H9 (cell line): ENCODE measurements at regions not wholly inside any gene's neighbourhood (a gene's known extent, or its start where the extent isn't known, plus 50 kb on each side); places are given as distances from the start of the nearest gene placed in this dataset.

Source experiments
- DNase-seq: peaks from one replicate; pipeline ENCODE4 v3.0.0-alpha.2; 2017
- H2AFZ ChIP-seq: one replicate; pipeline ENCODE4 v1.6.1; 2013; ENCODE audit warnings: mild to moderate bottlenecking, low read length, control low read depth, moderate library complexity
- H2AK5ac ChIP-seq: 2 replicates; pipeline ENCODE4 v1.6.1; 2013; ENCODE audit warnings: low read length, control low read depth, mixed read lengths; ENCODE audit not compliant: insufficient read length
- H2BK120ac ChIP-seq: one replicate; pipeline ENCODE4 v1.6.1; 2013; ENCODE audit warnings: low read depth, mild to moderate bottlenecking, low read length, control low read depth, inconsistent platforms; ENCODE audit not compliant: poor library complexity, severe bottlenecking
- H2BK12ac ChIP-seq: 2 replicates; pipeline ENCODE4 v1.6.1; 2013; ENCODE audit warnings: low read length, control low read depth, mixed read lengths, low read depth; ENCODE audit not compliant: insufficient read length
- H2BK15ac ChIP-seq: 2 replicates; pipeline ENCODE4 v1.6.1; 2013; ENCODE audit warnings: low read depth, low read length, control low read depth
- H2BK20ac ChIP-seq: one replicate; pipeline ENCODE4 v1.6.1; 2013; ENCODE audit warnings: low read depth, mild to moderate bottlenecking, low read length, control low read depth, inconsistent platforms; ENCODE audit not compliant: poor library complexity, severe bottlenecking
- H2BK5ac ChIP-seq: 2 replicates; pipeline ENCODE4 v1.6.1; 2013; ENCODE audit warnings: low read length, control low read depth, mixed read lengths; ENCODE audit not compliant: insufficient read length
- H3K14ac ChIP-seq: 2 replicates; pipeline ENCODE4 v1.6.1; 2013; ENCODE audit warnings: low read length, control low read depth; ENCODE audit not compliant: insufficient read depth
- H3K18ac ChIP-seq: 2 replicates; pipeline ENCODE4 v1.6.1; 2013; ENCODE audit warnings: low read depth, mild to moderate bottlenecking, mixed read lengths, low read length, control low read depth; ENCODE audit not compliant: insufficient read length
- H3K23ac ChIP-seq: 2 replicates; pipeline ENCODE4 v1.6.1; 2013; ENCODE audit warnings: low read length, control low read depth, mixed read lengths, low read depth; ENCODE audit not compliant: insufficient read length
- H3K23me2 ChIP-seq: 2 replicates; pipeline ENCODE4 v1.6.1; 2013; ENCODE audit warnings: low read depth, mild to moderate bottlenecking, mixed read lengths, low read length, control low read depth; ENCODE audit not compliant: insufficient read length, poor library complexity, severe bottlenecking
- H3K27ac ChIP-seq: 2 replicates; pipeline ENCODE4 v1.5.1; 2013; ENCODE audit warnings: low read length, control low read depth, mixed read lengths, low read depth; ENCODE audit not compliant: insufficient read length
- H3K27me3 ChIP-seq: 2 replicates; pipeline ENCODE4 v1.6.1; 2013; ENCODE audit warnings: low read length, control low read depth, inconsistent platforms; ENCODE audit not compliant: insufficient read depth
- H3K4ac ChIP-seq: 2 replicates; pipeline ENCODE4 v1.6.1; 2013; ENCODE audit warnings: low read depth, mild to moderate bottlenecking, control low read depth, inconsistent platforms, low read length, moderate library complexity
- H3K4me1 ChIP-seq: 2 replicates; pipeline ENCODE4 v1.6.1; 2013; ENCODE audit warnings: low read length, control low read depth, inconsistent platforms; ENCODE audit not compliant: insufficient read depth
- H3K4me2 ChIP-seq: 2 replicates; pipeline ENCODE4 v1.6.1; 2013; ENCODE audit warnings: low read length, control low read depth, mixed read lengths; ENCODE audit not compliant: insufficient read length, insufficient read depth
- H3K56ac ChIP-seq: 2 replicates; pipeline ENCODE4 v1.6.1; 2013; ENCODE audit warnings: low read depth, mild to moderate bottlenecking, mixed read lengths, low read length, control low read depth; ENCODE audit not compliant: insufficient read length
- H3K79me1 ChIP-seq: 2 replicates; pipeline ENCODE4 v1.6.1; 2013; ENCODE audit warnings: low read depth, mild to moderate bottlenecking, moderate library complexity, low read length, control low read depth, inconsistent platforms; ENCODE audit not compliant: insufficient read depth, poor library complexity, severe bottlenecking
- H3K79me2 ChIP-seq: 2 replicates; pipeline ENCODE4 v1.6.1; 2013; ENCODE audit warnings: low read length, control low read depth, inconsistent platforms; ENCODE audit not compliant: insufficient read depth
- H3K9ac ChIP-seq: 2 replicates; pipeline ENCODE4 v1.6.1; 2013; ENCODE audit warnings: low read length, control low read depth, mixed read lengths; ENCODE audit not compliant: insufficient read length; ENCODE audit errors: extremely low read depth
- H3K9me3 ChIP-seq: one replicate; pipeline ENCODE4 v1.6.1; 2013; ENCODE audit warnings: low read depth, low read length, inconsistent platforms; ENCODE audit not compliant: control insufficient read depth
- H3T11ph ChIP-seq: one replicate; pipeline ENCODE4 v1.6.1; 2013; ENCODE audit warnings: mild to moderate bottlenecking, low read length, control low read depth, inconsistent platforms
- H4K20me1 ChIP-seq: one replicate; pipeline ENCODE4 v1.6.1; 2013; ENCODE audit not compliant: control insufficient read depth, insufficient read length, insufficient read depth
- H4K5ac ChIP-seq: 2 replicates; pipeline ENCODE4 v1.6.1; 2013; ENCODE audit warnings: low read depth, mild to moderate bottlenecking, mixed read lengths, low read length, control low read depth; ENCODE audit not compliant: insufficient read length
- H4K8ac ChIP-seq: replicated peaks from 2 replicates; pipeline ENCODE4 v1.6.1; 2013; ENCODE audit warnings: low read length, control low read depth, mixed read lengths, low read depth; ENCODE audit not compliant: insufficient read length
- H4K91ac ChIP-seq: 2 replicates; pipeline ENCODE4 v1.6.1; 2013; ENCODE audit warnings: low read depth, mild to moderate bottlenecking, moderate library complexity, mixed read lengths, low read length, control low read depth; ENCODE audit not compliant: insufficient read length
- H3K27ac Mint-ChIP-seq, 3 experiments: 2 replicates in 2 of 3; 3 replicates in 1 of 3; pipeline ENCODE4 v1.8.0; 2020 to 2021; ENCODE audit warnings: mixed read lengths in 3 of 3, mild to moderate bottlenecking in 1 of 3, moderate library complexity in 1 of 3
- H3K27me3 Mint-ChIP-seq: 2 replicates; pipeline ENCODE4 v1.8.0; 2021; ENCODE audit warnings: low read depth, mild to moderate bottlenecking, moderate library complexity, mixed read lengths
- H3K36me3 Mint-ChIP-seq, 3 experiments: 2 replicates in 2 of 3; 3 replicates in 1 of 3; pipeline ENCODE4 v1.8.0; 2020 to 2021; ENCODE audit warnings: low read depth in 3 of 3, mixed read lengths in 3 of 3; ENCODE audit not compliant: insufficient read depth in 1 of 3
- H3K4me1 Mint-ChIP-seq, 2 experiments: 2 replicates each; pipeline ENCODE4 v1.8.0; 2020; ENCODE audit warnings: mixed read lengths in 2 of 2
- H3K4me3 Mint-ChIP-seq, 2 experiments: 2 replicates in 1 of 2; 3 replicates in 1 of 2; pipeline ENCODE4 v1.8.0; 2020 to 2021; ENCODE audit warnings: mild to moderate bottlenecking in 2 of 2, mixed read lengths in 2 of 2, moderate library complexity in 1 of 2
- H3K9me3 Mint-ChIP-seq, 2 experiments: 2 replicates in 1 of 2; 3 replicates in 1 of 2; pipeline ENCODE4 v1.8.0; 2020; ENCODE audit warnings: mild to moderate bottlenecking in 2 of 2, mixed read lengths in 2 of 2, moderate library complexity in 1 of 2
- CTCF ChIP-seq: fragments of 200-600 bp; sonication (generic); conservative IDR thresholded peaks from 3 replicates; pipeline ENCODE4 v1.8.0; 2021; ENCODE audit warnings: antibody characterized with exemption, mild to moderate bottlenecking
- WGBS: extraction: QIAGEN DNeasy Blood & Tissue Kit; methylation state at CpG from one replicate; pipeline ENCODE4 v1.1.7; 2013; ENCODE audit warnings: missing lambda C conversion rate, low lambda C conversion rate, mixed read lengths; ENCODE audit not compliant: insufficient read length; ENCODE audit errors: extremely low coverage; 5-methylcytosine and 5-hydroxymethylcytosine counted together

- no peak for DNase-seq
- no peak overlapping the region for H2BK20ac ChIP-seq
- no peak overlapping the region for H2BK120ac ChIP-seq
- H3K23ac ChIP-seq: no peak overlapping the region
- no peaks in the 10 kb centered on the region for H3K27me3 Mint-ChIP-seq
- no peak overlapping the region for H3K4me2 ChIP-seq
- no peaks in the 10 kb centered on the region for H3K9me3 ChIP-seq
- no peak overlapping the region for H2BK12ac ChIP-seq
- no peak overlapping the region for H2BK15ac ChIP-seq
- no peak overlapping the region for H3K27ac ChIP-seq
- H3K56ac ChIP-seq: no peak overlapping the region
- no peak overlapping the region for H2AK5ac ChIP-seq
- no peak for TF ChIP-seq CTCF
- H3K4ac ChIP-seq: no peak overlapping the region
- H3K9ac ChIP-seq: no peak overlapping the region
- no peak overlapping the region for H3K14ac ChIP-seq
- no peaks in the 10 kb centered on the region for H3K79me1 ChIP-seq
- H4K8ac ChIP-seq: no peak overlapping the region
- no peak overlapping the region for H3T11ph ChIP-seq
- H3K9me3 Mint-ChIP-seq: no peaks in the 10 kb centered on the region
- no peak overlapping the region for H3K18ac ChIP-seq
- no peaks in the 10 kb centered on the region for H3K4me1 ChIP-seq
- no CpG with 5 or more reads among the region's 2 CpGs for WGBS
- H2BK5ac ChIP-seq: no peak overlapping the region
- H3K23me2 ChIP-seq: no peaks in the 10 kb centered on the region
- no peaks in the 10 kb centered on the region for H3K79me2 ChIP-seq
- H3K4me1 Mint-ChIP-seq: no peaks in the 10 kb centered on the region
- H3K27ac Mint-ChIP-seq: no peak overlapping the region
- H2AFZ ChIP-seq: no peak overlapping the region
- H4K91ac ChIP-seq: no peak overlapping the region
- no peaks in the 10 kb centered on the region for H4K20me1 ChIP-seq
- no peaks in the 10 kb centered on the region for H3K36me3 Mint-ChIP-seq
- H4K5ac ChIP-seq: no peak overlapping the region
- H3K4me3 Mint-ChIP-seq: no peak overlapping the region
- no peaks in the 10 kb centered on the region for H3K27me3 ChIP-seq
Observed at GRCh38 chr3:80696280-80696679, 928.5 kb upstream of the ROBO1 start.
